ENCODE measurements at regions not wholly inside any gene's neighbourhood (a gene's known extent, or its start where the extent isn't known, plus 50 kb on each side); places are given as distances from the start of the nearest gene placed in this dataset.

DNA sequence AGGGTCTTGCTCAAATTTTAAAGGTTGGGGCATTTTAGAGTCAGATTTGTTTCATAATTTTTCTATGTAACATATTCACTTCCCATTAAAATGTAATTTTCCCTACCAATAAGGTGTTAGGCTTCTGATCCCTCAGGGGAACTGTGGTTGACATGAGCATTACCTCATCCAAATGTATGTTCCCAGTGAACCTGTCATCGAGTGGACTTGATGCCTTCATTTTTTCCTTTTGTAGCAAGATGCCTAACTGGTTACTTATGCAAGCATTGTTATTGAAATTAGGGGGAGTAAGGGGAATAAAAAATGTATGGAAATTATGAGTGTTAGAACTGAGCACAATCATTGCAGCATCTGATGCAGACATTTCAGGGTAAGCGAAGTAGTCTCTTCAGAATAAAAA is 360.5 kb downstream of the BCKDHB start:
- TF ChIP-seq CTCF (IDR thresholded peaks at IDR 0.05) (no peak), ZFX (IDR thresholded peaks at IDR 0.05; ENCODE audit: borderline replicate concordance) (no peak)

Data from 22Rv1 (cell line).